ENCODE measurements at regions not wholly inside any gene's neighbourhood (a gene's known extent, or its start where the extent isn't known, plus 50 kb on each side); places are given as distances from the start of the nearest gene placed in this dataset.

DNA sequence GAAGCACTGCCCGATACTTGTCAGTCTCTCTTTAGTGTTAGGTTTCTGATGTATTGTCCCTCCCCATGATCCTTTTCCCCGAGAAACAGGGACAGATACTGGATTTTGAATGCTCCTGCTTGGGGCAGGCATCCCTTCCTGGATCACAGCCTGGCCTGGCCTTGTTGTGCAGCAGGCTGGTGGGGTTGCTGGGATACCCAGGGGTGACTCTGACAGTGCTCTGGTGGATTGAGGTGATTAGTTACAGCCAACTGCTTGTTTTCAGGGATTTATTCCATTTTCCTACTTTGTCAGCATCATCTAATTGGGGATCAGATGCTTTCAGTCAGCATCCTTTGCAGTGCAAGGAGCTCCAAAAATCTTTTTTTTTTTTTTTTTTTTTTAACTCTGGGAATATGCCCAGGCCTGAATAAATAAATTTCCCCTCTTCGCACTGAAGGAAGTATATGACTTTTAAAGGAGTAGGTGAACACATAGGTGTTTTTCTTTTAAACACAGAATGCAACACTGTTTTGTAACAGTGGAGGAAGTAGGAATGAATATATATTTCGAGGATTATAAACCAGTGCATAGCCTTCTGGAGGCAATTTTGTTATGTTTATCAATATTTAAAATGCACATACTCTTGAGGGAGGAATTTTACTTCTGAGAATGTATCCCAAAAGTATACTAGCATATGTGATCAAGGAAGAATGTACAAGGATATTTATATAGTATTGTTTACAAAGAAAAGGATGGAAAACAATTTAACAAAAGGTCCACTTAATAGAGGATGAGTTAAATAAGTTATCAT, 127.3 kb upstream of the ELL2 start:
- TF ChIP-seq, protein P1, sequence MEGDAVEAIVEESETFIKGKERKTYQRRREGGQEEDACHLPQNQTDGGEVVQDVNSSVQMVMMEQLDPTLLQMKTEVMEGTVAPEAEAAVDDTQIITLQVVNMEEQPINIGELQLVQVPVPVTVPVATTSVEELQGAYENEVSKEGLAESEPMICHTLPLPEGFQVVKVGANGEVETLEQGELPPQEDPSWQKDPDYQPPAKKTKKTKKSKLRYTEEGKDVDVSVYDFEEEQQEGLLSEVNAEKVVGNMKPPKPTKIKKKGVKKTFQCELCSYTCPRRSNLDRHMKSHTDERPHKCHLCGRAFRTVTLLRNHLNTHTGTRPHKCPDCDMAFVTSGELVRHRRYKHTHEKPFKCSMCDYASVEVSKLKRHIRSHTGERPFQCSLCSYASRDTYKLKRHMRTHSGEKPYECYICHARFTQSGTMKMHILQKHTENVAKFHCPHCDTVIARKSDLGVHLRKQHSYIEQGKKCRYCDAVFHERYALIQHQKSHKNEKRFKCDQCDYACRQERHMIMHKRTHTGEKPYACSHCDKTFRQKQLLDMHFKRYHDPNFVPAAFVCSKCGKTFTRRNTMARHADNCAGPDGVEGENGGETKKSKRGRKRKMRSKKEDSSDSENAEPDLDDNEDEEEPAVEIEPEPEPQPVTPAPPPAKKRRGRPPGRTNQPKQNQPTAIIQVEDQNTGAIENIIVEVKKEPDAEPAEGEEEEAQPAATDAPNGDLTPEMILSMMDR (IDR thresholded peaks at IDR 0.05) = no peak
- TF ChIP-seq EP300 (IDR thresholded peaks at IDR 0.05) = no peak

Measured in stomach (tissue), 4 donors.